Cardiac fibroblast (primary cell): ENCODE measurements at regions not wholly inside any gene's neighbourhood (a gene's known extent, or its start where the extent isn't known, plus 50 kb on each side); places are given as distances from the start of the nearest gene placed in this dataset.
"Not testable (repeated sequence)": the region's sequence is repeated elsewhere in the genome, so short reads cannot be mapped to it uniquely, and the experiment has no call there.

Experiments
- DNase-seq, 2 donors: peaks; one replicate each; pipeline versions ENCODE4 v3.0.0 to v3.0.0-alpha.2; 2010; ENCODE audit warnings: low read depth in 2 of 2
- H3K4me3 ChIP-seq, 2 donors: replicated peaks in 1 of 2; 1 replicate in 1 of 2; 2 replicates in 1 of 2; pipeline ENCODE4 v1.5.1; 2011; ENCODE audit warnings: low read depth in 2 of 2, low read length in 2 of 2, mild to moderate bottlenecking in 2 of 2, moderate library complexity in 1 of 2
- CTCF ChIP-seq: IDR thresholded peaks from one replicate; pipeline ENCODE4 v1.5.1; 2011; ENCODE audit warnings: low read depth, mild to moderate bottlenecking, low read length, inconsistent platforms

GRCh38 chr6:47180633-47181032 is 129.1 kb downstream of the TNFRSF21 start:
- no peak overlapping the region for H3K4me3 ChIP-seq
- TF ChIP-seq CTCF, result no peak
- DNase-seq, result peak; percentile 36 to 92

DNA sequence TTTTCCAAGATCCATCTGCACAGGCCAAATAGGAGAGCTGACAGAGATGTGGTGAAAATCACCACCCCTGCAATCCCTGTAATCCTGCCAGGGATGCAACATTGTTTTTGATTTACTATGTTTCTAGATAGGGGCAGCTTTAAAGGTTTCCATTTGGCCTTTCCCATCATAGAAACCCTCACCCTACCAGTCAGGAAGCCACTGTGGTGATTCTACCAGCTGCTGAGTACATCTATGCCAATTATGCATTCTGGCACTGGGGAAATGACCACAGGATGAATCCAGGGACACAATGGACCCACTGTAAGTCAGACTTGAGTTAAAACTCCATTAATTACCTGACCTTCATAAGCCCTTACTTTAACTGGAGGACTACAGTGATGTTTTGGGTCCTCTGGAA is 130.4 kb downstream of the TNFRSF21 start:
- H3K4me3 ChIP-seq, result no peak overlapping the region
- DNase-seq, result no peak
- no peak for TF ChIP-seq CTCF

DNA sequence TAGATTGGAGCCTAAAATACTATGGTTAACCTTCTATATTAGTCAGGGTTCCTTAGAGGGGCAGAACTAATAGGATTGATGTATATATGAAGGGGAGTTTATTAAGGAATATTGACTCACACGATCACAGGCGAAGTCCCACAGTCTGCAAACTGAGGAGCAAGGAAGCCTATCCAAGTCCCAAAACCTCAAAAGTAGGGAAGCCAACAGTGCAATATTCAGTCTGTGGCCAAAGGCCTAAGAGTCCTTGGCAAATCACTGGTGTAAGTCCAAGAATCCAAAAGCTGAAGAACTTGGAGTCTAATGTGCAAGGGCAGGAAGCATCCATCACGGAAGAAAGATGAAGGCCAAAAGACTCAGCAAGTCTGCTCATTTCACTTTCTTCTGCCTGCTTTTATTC is 133.5 kb upstream of the ADGRF1 start:
- no peak for TF ChIP-seq CTCF
- no peak for DNase-seq
- H3K4me3 ChIP-seq, result no peak overlapping the region

GRCh38 chr6:47174502-47175023 is 132.4 kb upstream of the ADGRF1 start:
- DNase-seq, result no peak
- TF ChIP-seq CTCF, result no peak
- no peak overlapping the region for H3K4me3 ChIP-seq

GRCh38 chr6:47174063-47174462 is 131.9 kb upstream of the ADGRF1 start:
- not testable (repeated sequence) for H3K4me3 ChIP-seq, DNase-seq

DNA sequence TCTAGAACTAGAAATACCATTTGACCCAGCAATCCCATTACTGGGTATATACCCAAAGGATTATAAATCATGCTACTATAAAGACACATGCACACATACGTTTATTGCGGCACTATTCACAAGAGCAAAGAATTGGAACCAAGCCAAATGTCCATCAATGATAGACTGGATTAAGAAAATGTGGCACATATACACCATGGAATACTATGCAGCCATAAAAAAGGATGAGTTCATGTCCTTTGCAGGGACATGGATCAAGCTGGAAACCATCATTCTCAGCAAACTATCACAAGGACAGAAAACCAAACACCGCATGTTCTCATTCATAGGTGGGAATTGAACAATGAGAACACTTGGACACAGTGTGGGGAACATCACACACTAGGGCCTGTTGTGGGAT is 131.0 kb upstream of the ADGRF1 start:
- not testable (repeated sequence) for DNase-seq, H3K4me3 ChIP-seq

GRCh38 chr6:47170617-47170947 is 128.4 kb upstream of the ADGRF1 start:
- TF ChIP-seq CTCF, result no peak
- DNase-seq, result peak in 1 of 2 donors; percentile 49

GRCh38 chr6:47169785-47170616 is 127.9 kb upstream of the ADGRF1 start:
- peak; percentile 68 to 88 for DNase-seq
- no peak overlapping the region for H3K4me3 ChIP-seq

More at GRCh38 chr6:47170617-47170947, 128.4 kb upstream of the ADGRF1 start:
- H3K4me3 ChIP-seq, result no peak overlapping the region

More at GRCh38 chr6:47169785-47170616, 127.9 kb upstream of the ADGRF1 start:
- no peak for TF ChIP-seq CTCF
